Gastrocnemius medialis (tissue), 4 donors: ENCODE measurements at regions not wholly inside any gene's neighbourhood (a gene's known extent, or its start where the extent isn't known, plus 50 kb on each side); places are given as distances from the start of the nearest gene placed in this dataset.

Experiments
- ATAC-seq, 2 donors: fragments of 150-250 bp; one replicate each; pipeline ENCODE4 v1.9.1; 2016
- DNase-seq, 2 donors: peaks; one replicate each; pipeline ENCODE4 v3.0.0-alpha.2; 2019
- H3K27ac ChIP-seq, 4 donors: fragments of 200-600 bp; sonication (generic); 1 replicate in 1 of 4; 2 replicates in 3 of 4; pipeline ENCODE4 v1.5.1; 2016 to 2018; ENCODE audit warnings: mild to moderate bottlenecking in 2 of 4, moderate library complexity in 1 of 4
- H3K27me3 ChIP-seq, 3 donors: fragments of 200-600 bp; sonication (generic) in 2 of 3; 1 replicate in 1 of 3; 2 replicates in 2 of 3; pipeline versions ENCODE4 v1.5.1 to v1.6.0; 2016 to 2019; ENCODE audit warnings: mild to moderate bottlenecking in 1 of 3, moderate library complexity in 1 of 3
- H3K36me3 ChIP-seq, 2 donors: fragments of 200-600 bp; sonication (generic) in 1 of 2; one replicate each; pipeline ENCODE4 v1.5.1; 2017 to 2018
- H3K4me1 ChIP-seq, 2 donors: fragments of 200-600 bp; sonication (generic) in 1 of 2; one replicate each; pipeline ENCODE4 v1.5.1; 2016 to 2017; ENCODE audit warnings: mild to moderate bottlenecking in 2 of 2
- H3K4me3 ChIP-seq, 4 donors: fragments of 200-600 bp; sonication (generic) in 3 of 4; 1 replicate in 1 of 4; 2 replicates in 3 of 4; pipeline ENCODE4 v1.5.1; 2016 to 2019; ENCODE audit warnings: mild to moderate bottlenecking in 2 of 4
- H3K9me3 ChIP-seq, 3 donors: fragments of 200-600 bp; sonication (generic) in 2 of 3; 1 replicate in 1 of 3; 2 replicates in 2 of 3; pipeline ENCODE4 v1.5.1; 2016 to 2019
- CTCF ChIP-seq, 5 experiments: fragments of 450-650 bp in 3 of 5; fragments of 200-600 bp in 2 of 5; sonication (generic) in 2 of 5; IDR thresholded peaks in 4 of 5; conservative IDR thresholded peaks in 1 of 5; 1 replicate in 4 of 5; 2 replicates in 1 of 5; pipeline ENCODE4 v1.5.1; 2016 to 2019; ENCODE audit warnings: antibody characterized with exemption in 5 of 5, mild to moderate bottlenecking in 3 of 5, moderate library complexity in 3 of 5
- POLR2A ChIP-seq, 2 donors: fragments of 450-650 bp; IDR thresholded peaks; one replicate each; pipeline ENCODE4 v1.6.1; 2017; ENCODE audit warnings: antibody characterized with exemption in 2 of 2, mild to moderate bottlenecking in 2 of 2, moderate library complexity in 2 of 2
- in situ Hi-C, 4 donors: fragments of 200-750 bp; cut with MboI; loops; one replicate each; pipeline versions ENCODE4 v1.15.0 to v1.8.0; 2017; ENCODE audit warnings: low sequenced_read_pairs in 4 of 4
- intact Hi-C: fragments of 100-400 bp; cut with DNase I; formaldehyde crosslinking; loops from one replicate; pipeline ENCODE4 v1.15.1; 2023; ENCODE audit warnings: low total_unique reads

GRCh38 chr13:59497621-59498247 lies 666.0 kb downstream of the DIAPH3 start:
- H3K4me1 ChIP-seq: peaks cover 0 to 10% of the 10 kb centered on the region in 2 donors
- no peak overlapping the region for H3K27ac ChIP-seq
- in situ Hi-C loops: no loop called here
- no peak overlapping the region for H3K4me3 ChIP-seq
- TF ChIP-seq POLR2A (IDR thresholded peaks at IDR 0.05) (no peak), CTCF (IDR thresholded peaks at IDR 0.05 in 4 of 5, conservative IDR thresholded peaks at IDR 0.05 in 1 of 5) (no peak)
- no peaks in the 10 kb centered on the region for H3K36me3 ChIP-seq
- no peak for DNase-seq
- no peak for ATAC-seq
- intact Hi-C loops: no loop called here
- H3K9me3 ChIP-seq: no peaks in the 10 kb centered on the region
- no peaks in the 10 kb centered on the region for H3K27me3 ChIP-seq

- intact Hi-C loops: no loop called here
- no peaks in the 10 kb centered on the region for H3K9me3 ChIP-seq
- no peak overlapping the region for H3K27ac ChIP-seq
- no peak for DNase-seq
- no peak for ATAC-seq
- H3K4me1 ChIP-seq: no peaks in the 10 kb centered on the region
- TF ChIP-seq CTCF (IDR thresholded peaks at IDR 0.05 in 4 of 5, conservative IDR thresholded peaks at IDR 0.05 in 1 of 5) (no peak), POLR2A (IDR thresholded peaks at IDR 0.05) (no peak)
- H3K4me3 ChIP-seq: no peak overlapping the region
- no peaks in the 10 kb centered on the region for H3K36me3 ChIP-seq
- no peaks in the 10 kb centered on the region for H3K27me3 ChIP-seq
- in situ Hi-C loops: no loop called here
These were observed 662.7 kb downstream of the DIAPH3 start for GRCh38 chr13:59501004-59501403.

GRCh38 chr13:59504407-59504806 lies 659.3 kb downstream of the DIAPH3 start:
- TF ChIP-seq POLR2A (IDR thresholded peaks at IDR 0.05): no peak
- TF ChIP-seq CTCF (IDR thresholded peaks at IDR 0.05 in 4 of 5, conservative IDR thresholded peaks at IDR 0.05 in 1 of 5): no peak
- no peaks in the 10 kb centered on the region for H3K4me1 ChIP-seq
- H3K27ac ChIP-seq: no peak overlapping the region
- no peak for ATAC-seq
- in situ Hi-C loops: no loop called here
- H3K36me3 ChIP-seq: no peaks in the 10 kb centered on the region
- no peaks in the 10 kb centered on the region for H3K27me3 ChIP-seq
- H3K4me3 ChIP-seq: no peak overlapping the region
- H3K9me3 ChIP-seq: no peaks in the 10 kb centered on the region
- no peak for DNase-seq
- intact Hi-C loops: no loop called here

GRCh38 chr13:59510386-59510785 lies 653.3 kb downstream of the DIAPH3 start:
- Histone ChIP-seq H3K9me3 (no peaks in the 10 kb centered on the region), H3K27ac (no peak overlapping the region), H3K36me3 (no peaks in the 10 kb centered on the region), H3K4me3 (no peak overlapping the region), H3K4me1 (no peaks in the 10 kb centered on the region), H3K27me3 (no peaks in the 10 kb centered on the region)
- DNase-seq (no peak), ATAC-seq (no peak)
- in situ Hi-C loops: no loop called here
- no peak for TF ChIP-seq CTCF (IDR thresholded peaks at IDR 0.05 in 4 of 5, conservative IDR thresholded peaks at IDR 0.05 in 1 of 5)
- no peak for TF ChIP-seq POLR2A (IDR thresholded peaks at IDR 0.05)
- intact Hi-C loops: no loop called here

GRCh38 chr13:59513686-59514085 lies 650.0 kb downstream of the DIAPH3 start:
- no peaks in the 10 kb centered on the region for H3K4me1 ChIP-seq
- no peak for ATAC-seq
- H3K27ac ChIP-seq: no peak overlapping the region
- H3K9me3 ChIP-seq: no peaks in the 10 kb centered on the region
- no peak overlapping the region for H3K4me3 ChIP-seq
- no peak for DNase-seq
- intact Hi-C loops: no loop called here
- in situ Hi-C loops: no loop called here
- TF ChIP-seq POLR2A (IDR thresholded peaks at IDR 0.05) (no peak), CTCF (IDR thresholded peaks at IDR 0.05 in 4 of 5, conservative IDR thresholded peaks at IDR 0.05 in 1 of 5) (no peak)
- H3K27me3 ChIP-seq: no peaks in the 10 kb centered on the region
- no peaks in the 10 kb centered on the region for H3K36me3 ChIP-seq
